Peyer's patch (tissue), 4 donors: ENCODE measurements at regions not wholly inside any gene's neighbourhood (a gene's known extent, or its start where the extent isn't known, plus 50 kb on each side); places are given as distances from the start of the nearest gene placed in this dataset.

ENCODE experiments used
- CTCF ChIP-seq, 6 experiments: fragments of 450-650 bp in 4 of 6; fragments of 200-600 bp in 2 of 6; sonication (generic) in 1 of 6; IDR thresholded peaks; one replicate each; pipeline ENCODE4 v1.5.1; 2017 to 2019; ENCODE audit warnings: antibody characterized with exemption in 6 of 6, mild to moderate bottlenecking in 3 of 6, moderate library complexity in 1 of 6
- POLR2A ChIP-seq, 2 donors: fragments of 450-650 bp; IDR thresholded peaks; one replicate each; pipeline ENCODE4 v1.5.1; 2017; ENCODE audit warnings: antibody characterized with exemption in 2 of 2, mild to moderate bottlenecking in 2 of 2, moderate library complexity in 2 of 2

- TF ChIP-seq POLR2A (IDR thresholded peaks at IDR 0.05) (no peak), CTCF (IDR thresholded peaks at IDR 0.05) (no peak)
These were observed 53.0 kb downstream of the HDGFL1 start for GRCh38 chr6:22622351-22622750.
